ENCODE measurements at regions not wholly inside any gene's neighbourhood (a gene's known extent, or its start where the extent isn't known, plus 50 kb on each side); places are given as distances from the start of the nearest gene placed in this dataset.

DNA sequence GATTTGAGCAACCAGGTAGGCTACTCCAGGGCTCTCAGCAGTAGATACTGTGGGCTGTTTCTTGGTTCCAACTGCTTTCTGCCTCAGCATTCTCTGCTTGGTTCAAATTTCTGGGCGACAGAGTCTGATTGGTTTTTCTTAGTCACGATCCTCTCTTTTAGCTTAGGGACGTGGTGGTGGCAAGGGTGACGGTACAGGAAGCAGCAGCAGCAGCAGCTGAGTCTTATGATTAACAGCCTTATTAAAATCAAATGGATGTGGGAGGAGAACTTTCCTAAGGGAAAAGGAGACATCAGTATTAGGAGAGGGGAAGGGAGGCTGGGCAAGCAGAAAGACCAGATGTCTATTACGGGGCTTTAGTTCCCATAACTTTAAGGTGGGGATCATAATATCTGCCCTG is 156.5 kb upstream of the PLPP4 start:
- peaks cover 6% of the 10 kb centered on the region for H3K9me3 Mint-ChIP-seq
- Histone ChIP-seq H3K9ac (ENCODE audit: extremely low read depth, low read length, poor library complexity, severe bottlenecking) (no peak overlapping the region), H3K36me3 (ENCODE audit: control insufficient read depth, insufficient read depth, low read length) (no peaks in the 10 kb centered on the region), H3K4me1 (ENCODE audit: control insufficient read depth, insufficient read depth, low read length) (no peaks in the 10 kb centered on the region), H3K9me3 (ENCODE audit: control insufficient read depth, low read length) (peaks cover 9% of the 10 kb centered on the region), H3K27ac (ENCODE audit: low read depth, low read length) (no peak overlapping the region), H3K4me3 (ENCODE audit: low read length) (no peak overlapping the region), H3K27me3 (ENCODE audit: control insufficient read depth, insufficient read depth, low read length, poor library complexity, severe bottlenecking) (peaks cover 3% of the 10 kb centered on the region)
- DNase-seq = no peak
- no peak overlapping the region for H3K4me3 Mint-ChIP-seq
- 96% methylated on average over 5 of the region's 5 CpGs; no CpG with 5 or more reads in 1 of the 2 experiments for WGBS, 2 experiments (ENCODE audit: insufficient coverage in 1 of 2, insufficient read length in 1 of 2)
- H3K36me3 Mint-ChIP-seq (ENCODE audit: low read depth) = no peaks in the 10 kb centered on the region
- no peak overlapping the region for H3K27ac Mint-ChIP-seq
- H3K4me1 Mint-ChIP-seq = no peaks in the 10 kb centered on the region
- peaks cover 15% of the 10 kb centered on the region for H3K27me3 Mint-ChIP-seq (ENCODE audit: insufficient read depth)
- TF ChIP-seq, protein P1, sequence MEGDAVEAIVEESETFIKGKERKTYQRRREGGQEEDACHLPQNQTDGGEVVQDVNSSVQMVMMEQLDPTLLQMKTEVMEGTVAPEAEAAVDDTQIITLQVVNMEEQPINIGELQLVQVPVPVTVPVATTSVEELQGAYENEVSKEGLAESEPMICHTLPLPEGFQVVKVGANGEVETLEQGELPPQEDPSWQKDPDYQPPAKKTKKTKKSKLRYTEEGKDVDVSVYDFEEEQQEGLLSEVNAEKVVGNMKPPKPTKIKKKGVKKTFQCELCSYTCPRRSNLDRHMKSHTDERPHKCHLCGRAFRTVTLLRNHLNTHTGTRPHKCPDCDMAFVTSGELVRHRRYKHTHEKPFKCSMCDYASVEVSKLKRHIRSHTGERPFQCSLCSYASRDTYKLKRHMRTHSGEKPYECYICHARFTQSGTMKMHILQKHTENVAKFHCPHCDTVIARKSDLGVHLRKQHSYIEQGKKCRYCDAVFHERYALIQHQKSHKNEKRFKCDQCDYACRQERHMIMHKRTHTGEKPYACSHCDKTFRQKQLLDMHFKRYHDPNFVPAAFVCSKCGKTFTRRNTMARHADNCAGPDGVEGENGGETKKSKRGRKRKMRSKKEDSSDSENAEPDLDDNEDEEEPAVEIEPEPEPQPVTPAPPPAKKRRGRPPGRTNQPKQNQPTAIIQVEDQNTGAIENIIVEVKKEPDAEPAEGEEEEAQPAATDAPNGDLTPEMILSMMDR (conservative IDR thresholded peaks at IDR 0.05) = no peak

DNA sequence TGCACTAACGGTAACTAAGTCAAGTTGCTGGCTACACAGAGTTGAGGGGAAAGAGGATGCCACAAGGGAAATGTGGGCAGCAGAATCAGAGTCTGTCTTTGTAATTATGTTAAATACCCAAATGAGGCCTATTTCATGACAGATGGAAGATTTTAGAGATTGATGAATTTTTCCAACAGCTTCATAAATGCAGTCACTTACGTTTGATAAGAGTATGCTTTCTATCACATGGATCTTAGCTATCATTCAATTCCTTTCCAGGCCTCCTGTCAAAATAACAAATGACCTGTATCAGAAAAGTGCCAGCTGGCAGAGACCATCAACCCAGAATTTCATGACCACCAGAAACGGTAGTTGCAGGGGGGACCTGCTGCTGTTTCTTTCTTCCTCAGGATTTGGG is 148.4 kb upstream of the PLPP4 start:
- Mint-ChIP-seq H3K4me1 (peaks cover 20% of the 10 kb centered on the region), H3K36me3 (ENCODE audit: low read depth) (no peaks in the 10 kb centered on the region), H3K27me3 (ENCODE audit: insufficient read depth) (peaks cover 22% of the 10 kb centered on the region), H3K4me3 (no peak overlapping the region), H3K9me3 (peaks cover 11% of the 10 kb centered on the region), H3K27ac (no peak overlapping the region)
- TF ChIP-seq, protein P1 (conservative IDR thresholded peaks at IDR 0.05) = no peak
- no peak for DNase-seq
- Histone ChIP-seq H3K9ac (ENCODE audit: extremely low read depth, low read length, poor library complexity, severe bottlenecking) (no peak overlapping the region), H3K36me3 (ENCODE audit: control insufficient read depth, insufficient read depth, low read length) (no peaks in the 10 kb centered on the region), H3K27me3 (ENCODE audit: control insufficient read depth, insufficient read depth, low read length, poor library complexity, severe bottlenecking) (peaks cover 19% of the 10 kb centered on the region), H3K4me1 (ENCODE audit: control insufficient read depth, insufficient read depth, low read length) (peaks cover 3% of the 10 kb centered on the region), H3K9me3 (ENCODE audit: control insufficient read depth, low read length) (peaks cover 20% of the 10 kb centered on the region), H3K4me3 (ENCODE audit: low read length) (no peak overlapping the region), H3K27ac (ENCODE audit: low read depth, low read length) (no peak overlapping the region)
- WGBS, 2 experiments (ENCODE audit: insufficient coverage in 1 of 2, insufficient read length in 1 of 2) = 87 to 100% methylated on average over 2 to 3 of the region's 3 CpGs

DNA sequence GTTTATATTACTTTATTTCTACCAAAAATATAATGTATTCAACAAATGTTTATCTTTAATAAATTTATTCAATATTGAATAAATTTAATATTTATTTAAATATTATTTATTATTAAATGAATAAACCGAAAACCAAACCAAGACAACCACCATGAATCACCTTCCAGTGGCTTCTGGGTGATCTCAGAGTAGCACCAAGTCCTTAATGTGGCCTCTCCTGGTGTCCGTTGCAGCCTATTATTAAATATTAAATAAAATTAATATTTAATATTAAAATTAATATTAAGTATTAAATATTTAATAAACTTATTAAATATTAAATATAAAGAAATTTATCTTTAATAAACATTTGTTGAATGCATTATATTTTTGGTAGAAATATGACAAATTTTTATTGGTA is 143.3 kb upstream of the PLPP4 start:
- peaks cover 3% of the 10 kb centered on the region for H3K4me1 ChIP-seq (ENCODE audit: control insufficient read depth, insufficient read depth, low read length)
- Mint-ChIP-seq H3K4me1 (peaks cover 20% of the 10 kb centered on the region), H3K36me3 (ENCODE audit: low read depth) (no peaks in the 10 kb centered on the region), H3K4me3 (no peak overlapping the region), H3K9me3 (no peaks in the 10 kb centered on the region), H3K27me3 (ENCODE audit: insufficient read depth) (peaks cover 13% of the 10 kb centered on the region), H3K27ac (no peak overlapping the region)
- WGBS, 2 experiments (ENCODE audit: insufficient coverage in 1 of 2, insufficient read length in 1 of 2) = 100% methylated on average over 1 of the region's 2 CpGs; no CpG with 5 or more reads in 1 of the 2 experiments
- peaks cover 5% of the 10 kb centered on the region for H3K9me3 ChIP-seq (ENCODE audit: control insufficient read depth, low read length)
- no peaks in the 10 kb centered on the region for H3K36me3 ChIP-seq (ENCODE audit: control insufficient read depth, insufficient read depth, low read length)
- H3K27me3 ChIP-seq (ENCODE audit: control insufficient read depth, insufficient read depth, low read length, poor library complexity, severe bottlenecking) = no peaks in the 10 kb centered on the region
- no peak overlapping the region for H3K4me3 ChIP-seq (ENCODE audit: low read length)
- no peak overlapping the region for H3K27ac ChIP-seq (ENCODE audit: low read depth, low read length)
- no peak overlapping the region for H3K9ac ChIP-seq (ENCODE audit: extremely low read depth, low read length, poor library complexity, severe bottlenecking)
- TF ChIP-seq, protein P1 (conservative IDR thresholded peaks at IDR 0.05) = no peak
- DNase-seq = no peak
